HUDEP-2 (cell line): ENCODE measurements at regions not wholly inside any gene's neighbourhood (a gene's known extent, or its start where the extent isn't known, plus 50 kb on each side); places are given as distances from the start of the nearest gene placed in this dataset.

Experiments used
- DNase-seq, 76 experiments: peaks; one replicate each; lab custom pipeline; 2025; ENCODE audit not compliant: unreplicated experiment in 76 of 76; lab: John Stamatoyannopoulos, UW

- peak in 1 of 76 experiments; percentile 0 for DNase-seq
These were observed 260.9 kb upstream of the RPS6KA3 start for GRCh38 chrX:20527558-20528011.

GRCh38 chrX:20527041-20527440 is 260.3 kb upstream of the RPS6KA3 start:
- DNase-seq = no peak

- no peak for DNase-seq
These were observed 257.1 kb upstream of the RPS6KA3 start for GRCh38 chrX:20523626-20524312.

GRCh38 chrX:20522420-20522819 is 255.7 kb upstream of the RPS6KA3 start:
- DNase-seq = no peak

GRCh38 chrX:20521222-20521621 is 254.5 kb upstream of the RPS6KA3 start:
- no peak for DNase-seq

- DNase-seq = no peak
These were observed 253.1 kb upstream of the RPS6KA3 start for GRCh38 chrX:20519826-20520225.

- DNase-seq = no peak
These were observed 252.4 kb upstream of the RPS6KA3 start for GRCh38 chrX:20519146-20519545.

- DNase-seq = no peak
These were observed 250.9 kb upstream of the RPS6KA3 start for GRCh38 chrX:20517565-20517964.

GRCh38 chrX:20515841-20516461 is 249.2 kb upstream of the RPS6KA3 start:
- DNase-seq = no peak

- DNase-seq = no peak
These were observed 247.6 kb upstream of the RPS6KA3 start for GRCh38 chrX:20514358-20514757.

- DNase-seq = no peak
These were observed 246.5 kb upstream of the RPS6KA3 start for GRCh38 chrX:20513185-20513584.

- DNase-seq = no peak
These were observed 245.1 kb upstream of the RPS6KA3 start for GRCh38 chrX:20511792-20512191.

GRCh38 chrX:20507901-20508620 is 241.4 kb upstream of the RPS6KA3 start:
- no peak for DNase-seq

GRCh38 chrX:20506739-20507138 is 240.0 kb upstream of the RPS6KA3 start:
- DNase-seq = no peak

- no peak for DNase-seq
These were observed 234.2 kb upstream of the RPS6KA3 start for GRCh38 chrX:20500949-20501348.

GRCh38 chrX:20500171-20500865 is 233.6 kb upstream of the RPS6KA3 start:
- DNase-seq = no peak

- DNase-seq = no peak
These were observed 233.1 kb upstream of the RPS6KA3 start for GRCh38 chrX:20499763-20500162.

GRCh38 chrX:20498851-20499635 is 232.3 kb upstream of the RPS6KA3 start:
- no peak for DNase-seq

- DNase-seq = no peak
These were observed 228.9 kb upstream of the RPS6KA3 start for GRCh38 chrX:20495575-20495974.

GRCh38 chrX:20488473-20488872 is 221.8 kb upstream of the RPS6KA3 start:
- no peak for DNase-seq
